SK-N-SH treated with all-trans-retinoic acid at 6 μM for 48 hours (cell line): ENCODE measurements at regions not wholly inside any gene's neighbourhood (a gene's known extent, or its start where the extent isn't known, plus 50 kb on each side); places are given as distances from the start of the nearest gene placed in this dataset.
"Not testable (repeated sequence)": the region's sequence is repeated elsewhere in the genome, so short reads cannot be mapped to it uniquely, and the experiment has no call there.

Experiments
- ATAC-seq: fragments of 200-7000 bp; cut with Tn5 transposase; 3 replicates; pipeline ENCODE4 v1.9.1; 2020; ENCODE audit warnings: mild to moderate bottlenecking, moderate library complexity
- BACH2 ChIP-seq: fragments of 250-450 bp; sonication (Bioruptor Pico); IDR thresholded peaks from 2 replicates; pipeline ENCODE4 v1.9.0; 2021; ENCODE audit warnings: mild to moderate bottlenecking, borderline replicate concordance
- CREB5 ChIP-seq: fragments of 250-450 bp; sonication (Bioruptor Pico); IDR thresholded peaks from 2 replicates; pipeline ENCODE4 v1.5.1; 2020; ENCODE audit warnings: low read depth, mild to moderate bottlenecking, moderate library complexity
- CSDC2 ChIP-seq: fragments of 250-450 bp; sonication (Bioruptor Pico); IDR thresholded peaks from 2 replicates; pipeline ENCODE4 v1.5.0; 2020; ENCODE audit warnings: mild to moderate bottlenecking, moderate library complexity
- CSRNP3 ChIP-seq: fragments of 250-450 bp; sonication (Bioruptor Pico); IDR thresholded peaks from 2 replicates; pipeline ENCODE4 v1.5.1; 2021; ENCODE audit warnings: mild to moderate bottlenecking, moderate library complexity
- ESRRG ChIP-seq: fragments of 250-450 bp; sonication (Bioruptor Pico); IDR thresholded peaks from 2 replicates; pipeline ENCODE4 v1.6.1; 2021; ENCODE audit warnings: mild to moderate bottlenecking
- GLIS3 ChIP-seq: fragments of 250-450 bp; sonication (Bioruptor Pico); IDR thresholded peaks from 2 replicates; pipeline ENCODE4 v1.5.0; 2020; ENCODE audit warnings: mild to moderate bottlenecking, moderate library complexity
- ISL1 ChIP-seq: fragments of 250-450 bp; sonication (Bioruptor Pico); IDR thresholded peaks from 2 replicates; pipeline ENCODE4 v2.1.2; 2022; ENCODE audit warnings: mild to moderate bottlenecking, moderate library complexity
- OSR1 ChIP-seq: fragments of 250-450 bp; sonication (Bioruptor Pico); IDR thresholded peaks from 2 replicates; pipeline ENCODE4 v1.8.0; 2022; ENCODE audit warnings: moderate library complexity, mild to moderate bottlenecking, inconsistent platforms
- PATZ1 ChIP-seq: fragments of 250-450 bp; sonication (Bioruptor Pico); IDR thresholded peaks from 2 replicates; pipeline ENCODE4 v1.8.0; 2020; ENCODE audit warnings: mild to moderate bottlenecking, moderate library complexity, borderline replicate concordance
- POU6F1 ChIP-seq: fragments of 250-450 bp; sonication (Bioruptor Pico); IDR thresholded peaks from 2 replicates; pipeline ENCODE4 v1.8.0; 2021; ENCODE audit warnings: low read depth, mild to moderate bottlenecking, moderate library complexity, borderline replicate concordance
- PPARA ChIP-seq: fragments of 250-450 bp; sonication (Bioruptor Pico); IDR thresholded peaks from 2 replicates; pipeline ENCODE4 v1.5.0; 2020; ENCODE audit warnings: mild to moderate bottlenecking, borderline replicate concordance
- RARB ChIP-seq: fragments of 250-450 bp; sonication (Bioruptor Pico); IDR thresholded peaks from 2 replicates; pipeline ENCODE4 v1.8.0; 2021; ENCODE audit warnings: mild to moderate bottlenecking, moderate library complexity
- SNAI2 ChIP-seq: fragments of 250-450 bp; sonication (Bioruptor Pico); IDR thresholded peaks from 2 replicates; pipeline ENCODE4 v1.5.0; 2020; ENCODE audit warnings: mild to moderate bottlenecking, moderate library complexity
- TCF4 ChIP-seq: fragments of 250-450 bp; sonication (Bioruptor Pico); IDR thresholded peaks from 2 replicates; pipeline ENCODE4 v1.8.0; 2021; ENCODE audit warnings: mild to moderate bottlenecking, moderate library complexity, borderline replicate concordance
- ZC3H10 ChIP-seq: fragments of 250-450 bp; sonication (Bioruptor Pico); IDR thresholded peaks from 2 replicates; pipeline ENCODE4 v1.5.1; 2021; ENCODE audit warnings: mild to moderate bottlenecking, moderate library complexity
- ZFP3 ChIP-seq: fragments of 250-450 bp; sonication (Bioruptor Pico); IDR thresholded peaks from 2 replicates; pipeline ENCODE4 v1.5.0; 2020; ENCODE audit warnings: mild to moderate bottlenecking, moderate library complexity
- ZFP30 ChIP-seq: fragments of 450-650 bp; formaldehyde crosslinking; IDR thresholded peaks from 2 replicates; pipeline ENCODE4 v1.5.0; 2022; ENCODE audit warnings: mild to moderate bottlenecking, moderate library complexity
- ZNF70 ChIP-seq: fragments of 450-650 bp; formaldehyde crosslinking; IDR thresholded peaks from 2 replicates; pipeline ENCODE4 v1.5.0; 2020; ENCODE audit warnings: mild to moderate bottlenecking, moderate library complexity
- ZNF8 ChIP-seq: fragments of 450-650 bp; formaldehyde crosslinking; IDR thresholded peaks from 2 replicates; pipeline ENCODE4 v1.5.0; 2020; ENCODE audit warnings: mild to moderate bottlenecking, moderate library complexity

- no peak for TF ChIP-seq RARB
- no peak for TF ChIP-seq OSR1 (CRISPR knock-in tag)
- TF ChIP-seq BACH2 (CRISPR knock-in tag) = no peak
- no peak for TF ChIP-seq POU6F1 (CRISPR knock-in tag)
- no peak for TF ChIP-seq CSRNP3 (CRISPR knock-in tag)
- no peak for TF ChIP-seq ZFP30 (CRISPR knock-in tag)
- no peak for TF ChIP-seq ZNF70 (CRISPR knock-in tag)
- no peak for TF ChIP-seq PPARA (CRISPR knock-in tag)
- no peak for TF ChIP-seq ZFP3 (CRISPR knock-in tag)
- TF ChIP-seq PATZ1 (CRISPR knock-in tag) = no peak
- no peak for TF ChIP-seq ISL1 (CRISPR knock-in tag)
- no peak for TF ChIP-seq CSDC2 (CRISPR knock-in tag)
- no peak for TF ChIP-seq GLIS3 (CRISPR knock-in tag)
- no peak for TF ChIP-seq ZC3H10 (CRISPR knock-in tag)
- no peak for TF ChIP-seq ESRRG (CRISPR knock-in tag)
- TF ChIP-seq ZNF8 (CRISPR knock-in tag) = no peak
- no peak for TF ChIP-seq TCF4
- no peak for TF ChIP-seq SNAI2
- ATAC-seq = no peak
Measured at GRCh38 chr21:20469361-20469760, 528.8 kb upstream of the NCAM2 start.

- TF ChIP-seq ISL1 (CRISPR knock-in tag) = no peak
- TF ChIP-seq, all 23 proteins: peak for 0
- no peak for ATAC-seq
Measured at GRCh38 chr21:20486303-20486702, 511.9 kb upstream of the NCAM2 start.

GRCh38 chr21:20502915-20503314 lies 495.3 kb upstream of the NCAM2 start:
- not testable (repeated sequence) for ATAC-seq

- TF ChIP-seq POU6F1 (CRISPR knock-in tag) = no peak
- TF ChIP-seq SNAI2 = no peak
- TF ChIP-seq CSRNP3 (CRISPR knock-in tag) = no peak
- TF ChIP-seq ESRRG (CRISPR knock-in tag) = no peak
- TF ChIP-seq GLIS3 (CRISPR knock-in tag) = no peak
- TF ChIP-seq CREB5 (CRISPR knock-in tag) = no peak
- no peak for ATAC-seq
Measured at GRCh38 chr21:20507783-20508182, 490.4 kb upstream of the NCAM2 start.
